Panc1 (cell line): ENCODE measurements at regions not wholly inside any gene's neighbourhood (a gene's known extent, or its start where the extent isn't known, plus 50 kb on each side); places are given as distances from the start of the nearest gene placed in this dataset.

Experiments
- ATAC-seq: fragments of 200-7000 bp; cut with Tn5 transposase; 2 replicates; pipeline ENCODE4 v1.9.1; 2020; ENCODE audit warnings: mild to moderate bottlenecking, moderate library complexity
- BruUV-seq: library from RNA; stranded (reverse); fragments of 400-500 nt; replicated peaks from 2 replicates; lab custom pipeline; 2021; lab: Mats Ljungman, UMichigan
- CTCF ChIA-PET: fragments of 300-600 bp; sonication (Branson Sonifier 250); formaldehyde crosslinking; loops from one replicate; lab custom pipeline; 2022; ENCODE audit warnings: antibody characterized with exemption; lab: Charles Lee
- POLR2A ChIA-PET: fragments of 300-600 bp; sonication (Branson Sonifier 250); formaldehyde crosslinking; loops from one replicate; lab custom pipeline; 2022; ENCODE audit warnings: antibody characterized with exemption; lab: Charles Lee
- DNase-seq: peaks from one replicate; pipeline ENCODE4 v3.0.0-alpha.2; 2010; ENCODE audit warnings: low read depth, low spot score
- H3K27ac ChIP-seq: 2 replicates; pipeline ENCODE4 v1.5.1; 2011; ENCODE audit warnings: mild to moderate bottlenecking, low read length, inconsistent platforms
- H3K27me3 ChIP-seq: fragments of 200-500 bp; sonication (Bioruptor generic); 2 replicates; pipeline ENCODE4 v1.6.0; 2014; ENCODE audit warnings: low read length, inconsistent platforms; ENCODE audit not compliant: control insufficient read depth, insufficient read depth
- H3K36me3 ChIP-seq: fragments of 200-500 bp; sonication (Bioruptor generic); 2 replicates; pipeline ENCODE4 v1.5.1; 2014; ENCODE audit warnings: inconsistent platforms, mild to moderate bottlenecking, low read length, moderate library complexity; ENCODE audit not compliant: control insufficient read depth, insufficient read depth
- H3K4me1 ChIP-seq: 2 replicates; pipeline ENCODE4 v1.5.1; 2011; ENCODE audit warnings: inconsistent platforms, mild to moderate bottlenecking, low read length, moderate library complexity; ENCODE audit not compliant: control insufficient read depth, insufficient read depth
- H3K4me3 ChIP-seq, 2 experiments: 2 replicates each; pipeline ENCODE4 v1.5.1; 2011 to 2012; ENCODE audit warnings: low read depth in 2 of 2, low read length in 2 of 2, mild to moderate bottlenecking in 2 of 2, inconsistent platforms in 1 of 2, moderate library complexity in 1 of 2
- H3K9me3 ChIP-seq: fragments of 200-500 bp; sonication (Bioruptor generic); 2 replicates; pipeline ENCODE4 v1.5.1; 2014; ENCODE audit warnings: low read depth, mild to moderate bottlenecking, inconsistent platforms, low read length, moderate library complexity; ENCODE audit not compliant: control insufficient read depth, insufficient read depth
- CTCF ChIP-seq: fragments of 450-650 bp; IDR thresholded peaks from 2 replicates; pipeline ENCODE4 v1.5.1; 2017; ENCODE audit warnings: mild to moderate bottlenecking
- POLR2AphosphoS5 ChIP-seq: IDR thresholded peaks from 2 replicates; pipeline ENCODE4 v1.6.1; 2012; ENCODE audit warnings: mild to moderate bottlenecking, low read depth, low read length, moderate library complexity
- REST ChIP-seq, 2 experiments: IDR thresholded peaks; 2 replicates each; pipeline ENCODE4 v1.6.1; 2011 to 2012; ENCODE audit warnings: low read depth in 2 of 2, control low read depth in 1 of 2, low read length in 1 of 2, mild to moderate bottlenecking in 1 of 2, moderate library complexity in 1 of 2; ENCODE audit not compliant: insufficient read depth in 1 of 2
- SIN3A ChIP-seq: IDR thresholded peaks from 2 replicates; pipeline ENCODE4 v1.6.1; 2012; ENCODE audit warnings: low read depth, mild to moderate bottlenecking, low read length, moderate library complexity, borderline replicate concordance; ENCODE audit not compliant: insufficient read depth
- TCF7L2 ChIP-seq: IDR thresholded peaks from 2 replicates; pipeline ENCODE4 v1.6.1; 2011; ENCODE audit warnings: mild to moderate bottlenecking, low read depth, low read length, inconsistent platforms
- in situ Hi-C: cut with HindIII; loops from 2 replicates; pipeline ENCODE4 v1.10.0; 2016; ENCODE audit warnings: low sequenced_read_pairs, low pct_unique_long_range_greater_than_20kb
- intact Hi-C: fragments of 100-400 bp; cut with micrococcal nuclease; formaldehyde crosslinking; loops from one replicate; pipeline ENCODE4 v1.10.0; 2022; ENCODE audit not compliant: unreplicated experiment

- in situ Hi-C loops (no loop called here), intact Hi-C loops (no loop called here)
- Histone ChIP-seq H3K4me1 (no peaks in the 10 kb centered on the region), H3K27me3 (no peaks in the 10 kb centered on the region), H3K36me3 (no peaks in the 10 kb centered on the region), H3K27ac (no peak overlapping the region), H3K9me3 (no peaks in the 10 kb centered on the region; the same call in 1 of the 2 replicates), H3K4me3 (no peak overlapping the region)
- POLR2A ChIA-PET: no interaction called here
- TF ChIP-seq TCF7L2: no peak
- TF ChIP-seq SIN3A: no peak
- no peak for TF ChIP-seq REST (IDR thresholded peaks at IDR 0.05; ENCODE audit: insufficient read depth in 1 of 2, low read depth in 2 of 2, low read length in 1 of 2)
- no peak for TF ChIP-seq POLR2AphosphoS5
- no peak for TF ChIP-seq CTCF
- CTCF ChIA-PET: no interaction called here
- DNase-seq: no peak
- no TSS peak for BruUV-seq
- no peak for ATAC-seq
These were observed 1221.8 kb downstream of the TYW1 start for GRCh38 chr7:68218461-68218860.

- POLR2A ChIA-PET: no interaction called here
- H3K4me1 ChIP-seq: no peaks in the 10 kb centered on the region
- H3K27me3 ChIP-seq: no peaks in the 10 kb centered on the region
- intact Hi-C loops: no loop called here
- H3K36me3 ChIP-seq: no peaks in the 10 kb centered on the region
- ATAC-seq (no peak), DNase-seq (no peak)
- CTCF ChIA-PET: no interaction called here
- in situ Hi-C loops: no loop called here
- no TSS peak for BruUV-seq
- H3K4me3 ChIP-seq: no peak overlapping the region
- TF ChIP-seq REST (IDR thresholded peaks at IDR 0.05; ENCODE audit: insufficient read depth in 1 of 2, low read depth in 2 of 2, low read length in 1 of 2): no peak
- TF ChIP-seq SIN3A: no peak
- no peak for TF ChIP-seq TCF7L2
- TF ChIP-seq POLR2AphosphoS5: no peak
- TF ChIP-seq CTCF: no peak
- no peaks in the 10 kb centered on the region; the same call in 1 of the 2 replicates for H3K9me3 ChIP-seq
- H3K27ac ChIP-seq: no peak overlapping the region
These were observed 1225.7 kb downstream of the TYW1 start for GRCh38 chr7:68222311-68222710.
